Calu3 (cell line): ENCODE measurements at regions not wholly inside any gene's neighbourhood (a gene's known extent, or its start where the extent isn't known, plus 50 kb on each side); places are given as distances from the start of the nearest gene placed in this dataset.

Experiments
- BruUV-seq: library from RNA; stranded (reverse); fragments of 400-500 nt; replicated peaks from 2 replicates; lab custom pipeline; 2021; lab: Mats Ljungman, UMichigan
- CTCF ChIA-PET: fragments of 300-600 bp; sonication (Branson Sonifier 250); formaldehyde crosslinking; loops from one replicate; lab custom pipeline; 2022; ENCODE audit warnings: antibody characterized with exemption; lab: Charles Lee
- DNase-seq: peaks from one replicate; pipeline ENCODE4 v3.0.0; 2022
- H3K27ac Mint-ChIP-seq: one replicate; pipeline ENCODE4 v1.8.0; 2022; ENCODE audit warnings: mixed read lengths; ENCODE audit not compliant: unreplicated experiment
- H3K27me3 Mint-ChIP-seq: one replicate; pipeline ENCODE4 v1.8.0; 2022; ENCODE audit warnings: mixed read lengths; ENCODE audit not compliant: unreplicated experiment
- H3K36me3 Mint-ChIP-seq: one replicate; pipeline ENCODE4 v1.8.0; 2022; ENCODE audit warnings: mild to moderate bottlenecking, moderate library complexity, mixed read lengths; ENCODE audit not compliant: insufficient read depth, unreplicated experiment
- H3K4me1 Mint-ChIP-seq: one replicate; pipeline ENCODE4 v1.8.0; 2022; ENCODE audit warnings: mild to moderate bottlenecking, low read depth, mixed read lengths; ENCODE audit not compliant: unreplicated experiment
- H3K4me3 Mint-ChIP-seq: one replicate; pipeline ENCODE4 v1.8.0; 2022; ENCODE audit warnings: mild to moderate bottlenecking, low read depth, moderate library complexity, mixed read lengths; ENCODE audit not compliant: unreplicated experiment
- H3K9me3 Mint-ChIP-seq: one replicate; pipeline ENCODE4 v1.8.0; 2022; ENCODE audit warnings: low read depth, mixed read lengths; ENCODE audit not compliant: unreplicated experiment
- intact Hi-C: fragments of 100-400 bp; cut with micrococcal nuclease; formaldehyde crosslinking; loops from one replicate; pipeline ENCODE4 v1.10.0; 2022; ENCODE audit not compliant: unreplicated experiment
- TF ChIP-seq, protein P1 (sequence below): fragments of 200-600 bp; IDR thresholded peaks from one replicate; pipeline ENCODE4 v1.8.0; 2022; ENCODE audit warnings: antibody characterized with exemption; ENCODE audit not compliant: unreplicated experiment

DNA sequence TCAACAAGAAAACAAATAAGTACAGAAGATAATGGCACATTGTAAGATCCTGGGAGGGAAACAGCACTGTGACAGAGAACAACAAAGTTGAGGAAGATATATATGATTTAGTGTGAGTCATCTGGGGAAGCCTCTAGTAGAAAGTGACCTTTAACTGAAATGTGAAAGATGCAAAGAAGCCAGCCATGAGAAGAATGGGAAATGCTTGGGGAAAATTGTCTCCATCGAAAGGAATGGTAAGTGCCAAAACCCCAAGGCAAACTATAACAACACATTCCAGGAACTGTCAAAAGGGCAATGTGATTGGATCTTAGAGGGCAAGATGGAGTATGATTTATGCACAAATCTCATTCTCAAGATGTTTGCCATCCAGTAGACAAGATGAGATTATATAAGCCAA is 537.8 kb upstream of the BRINP1 start:
- no peaks in the 10 kb centered on the region for H3K36me3 Mint-ChIP-seq
- BruUV-seq: no TSS peak
- H3K4me1 Mint-ChIP-seq: no peaks in the 10 kb centered on the region
- no peaks in the 10 kb centered on the region for H3K27me3 Mint-ChIP-seq
- no peak for DNase-seq
- H3K4me3 Mint-ChIP-seq: no peak overlapping the region
- no peak overlapping the region for H3K27ac Mint-ChIP-seq
- CTCF ChIA-PET: no interaction called here
- TF ChIP-seq, protein P1, sequence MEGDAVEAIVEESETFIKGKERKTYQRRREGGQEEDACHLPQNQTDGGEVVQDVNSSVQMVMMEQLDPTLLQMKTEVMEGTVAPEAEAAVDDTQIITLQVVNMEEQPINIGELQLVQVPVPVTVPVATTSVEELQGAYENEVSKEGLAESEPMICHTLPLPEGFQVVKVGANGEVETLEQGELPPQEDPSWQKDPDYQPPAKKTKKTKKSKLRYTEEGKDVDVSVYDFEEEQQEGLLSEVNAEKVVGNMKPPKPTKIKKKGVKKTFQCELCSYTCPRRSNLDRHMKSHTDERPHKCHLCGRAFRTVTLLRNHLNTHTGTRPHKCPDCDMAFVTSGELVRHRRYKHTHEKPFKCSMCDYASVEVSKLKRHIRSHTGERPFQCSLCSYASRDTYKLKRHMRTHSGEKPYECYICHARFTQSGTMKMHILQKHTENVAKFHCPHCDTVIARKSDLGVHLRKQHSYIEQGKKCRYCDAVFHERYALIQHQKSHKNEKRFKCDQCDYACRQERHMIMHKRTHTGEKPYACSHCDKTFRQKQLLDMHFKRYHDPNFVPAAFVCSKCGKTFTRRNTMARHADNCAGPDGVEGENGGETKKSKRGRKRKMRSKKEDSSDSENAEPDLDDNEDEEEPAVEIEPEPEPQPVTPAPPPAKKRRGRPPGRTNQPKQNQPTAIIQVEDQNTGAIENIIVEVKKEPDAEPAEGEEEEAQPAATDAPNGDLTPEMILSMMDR: no peak
- peaks cover 18% of the 10 kb centered on the region for H3K9me3 Mint-ChIP-seq
- intact Hi-C loops: no loop called here

DNA sequence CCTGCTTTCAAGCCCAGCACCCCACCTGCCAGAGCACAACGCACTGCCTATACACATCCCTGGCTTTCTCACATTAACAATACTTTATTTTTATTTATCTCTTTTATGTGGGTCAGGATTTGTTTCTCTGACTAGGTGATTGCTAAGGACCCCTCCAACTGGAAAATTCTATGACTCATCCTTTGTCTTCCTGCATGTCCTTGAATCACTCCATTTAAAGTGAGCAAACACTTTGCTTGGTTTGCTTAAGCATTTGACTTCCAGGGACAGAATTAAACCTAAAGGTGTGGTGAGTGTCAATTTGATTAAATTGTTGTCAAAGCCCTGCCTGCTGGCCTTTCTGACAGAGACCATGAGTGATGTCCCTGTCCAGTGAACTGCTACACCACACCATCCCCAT is 536.5 kb upstream of the BRINP1 start:
- H3K4me1 Mint-ChIP-seq: no peaks in the 10 kb centered on the region
- no peak for DNase-seq
- TF ChIP-seq, protein P1: no peak

DNA sequence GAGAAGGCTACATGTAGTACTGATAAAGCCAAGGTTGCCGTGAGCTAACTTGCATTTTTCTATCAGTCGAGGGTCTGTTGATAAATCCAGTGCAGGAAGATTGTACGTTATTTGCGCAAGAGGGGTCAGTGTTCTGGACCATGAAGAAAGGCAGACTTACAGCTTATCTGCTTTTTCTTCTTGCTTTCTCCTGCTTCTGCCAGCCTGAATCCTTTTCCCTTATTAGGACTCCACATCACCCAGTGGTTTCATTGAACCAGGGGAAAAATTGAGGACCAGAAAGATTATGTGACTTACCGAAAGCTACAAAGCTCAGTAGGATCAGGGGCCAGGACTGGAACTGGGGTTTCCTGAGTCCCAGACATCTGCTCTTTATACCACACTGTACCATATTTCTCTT is 534.6 kb upstream of the BRINP1 start:
- DNase-seq: no peak
- H3K4me1 Mint-ChIP-seq: no peaks in the 10 kb centered on the region
- peaks cover 13% of the 10 kb centered on the region for H3K9me3 Mint-ChIP-seq
- H3K27ac Mint-ChIP-seq: no peak overlapping the region
- H3K4me3 Mint-ChIP-seq: no peak overlapping the region
- BruUV-seq: no TSS peak
- CTCF ChIA-PET: no interaction called here
- TF ChIP-seq, protein P1: no peak
- intact Hi-C loops: no loop called here
- no peaks in the 10 kb centered on the region for H3K36me3 Mint-ChIP-seq
- H3K27me3 Mint-ChIP-seq: no peaks in the 10 kb centered on the region

More for the DNA sequence above, 536.5 kb upstream of the BRINP1 start:
- Mint-ChIP-seq H3K4me3 (no peak overlapping the region), H3K36me3 (no peaks in the 10 kb centered on the region), H3K9me3 (peaks cover 18% of the 10 kb centered on the region), H3K27me3 (no peaks in the 10 kb centered on the region), H3K27ac (no peak overlapping the region)
- intact Hi-C loops: no loop called here
- no TSS peak for BruUV-seq
- CTCF ChIA-PET: no interaction called here

DNA sequence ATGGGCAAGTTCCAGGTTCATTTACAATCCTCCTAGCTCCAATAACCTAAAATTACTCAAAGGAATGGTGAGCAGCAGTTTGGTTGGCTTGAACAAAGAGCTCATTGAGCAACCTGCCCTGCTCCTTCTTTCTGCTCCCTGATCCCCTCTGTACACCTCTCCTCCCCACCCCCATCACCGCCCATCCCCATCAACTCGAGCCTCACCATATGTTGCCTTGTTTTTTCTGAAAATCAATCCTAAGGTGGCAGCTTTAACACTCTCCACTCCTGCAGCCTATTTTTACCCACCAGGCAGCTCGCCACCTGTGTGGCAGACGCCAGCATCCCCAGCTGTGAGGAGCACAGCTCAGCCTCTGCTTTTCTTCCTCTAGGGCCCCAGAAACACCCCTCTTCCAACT is 533.4 kb upstream of the BRINP1 start:
- Mint-ChIP-seq H3K36me3 (no peaks in the 10 kb centered on the region), H3K27me3 (no peaks in the 10 kb centered on the region), H3K9me3 (peaks cover 10% of the 10 kb centered on the region), H3K4me3 (no peak overlapping the region), H3K27ac (no peak overlapping the region), H3K4me1 (no peaks in the 10 kb centered on the region)
- DNase-seq: no peak
- CTCF ChIA-PET: no interaction called here
- BruUV-seq: no TSS peak
- TF ChIP-seq, protein P1: no peak
- intact Hi-C loops: no loop called here
